Fibroblast of villous mesenchyme (primary cell): ENCODE measurements at regions not wholly inside any gene's neighbourhood (a gene's known extent, or its start where the extent isn't known, plus 50 kb on each side); places are given as distances from the start of the nearest gene placed in this dataset.

Experiments used
- DNase-seq: peaks from one replicate; pipeline ENCODE4 v3.0.0-alpha.2; 2010; ENCODE audit warnings: low read depth
- H3K4me3 ChIP-seq: 2 replicates; pipeline ENCODE4 v1.5.1; 2011; ENCODE audit warnings: low read depth, mild to moderate bottlenecking, low read length
- CTCF ChIP-seq: IDR thresholded peaks from 2 replicates; pipeline ENCODE4 v1.5.1; 2012; ENCODE audit warnings: low read depth, mild to moderate bottlenecking, low read length; ENCODE audit not compliant: insufficient read depth

GRCh38 chr4:16439768-16440167 lies 213.5 kb upstream of the TAPT1 start:
- TF ChIP-seq CTCF, result no peak
- no peak for DNase-seq
- no peak overlapping the region for H3K4me3 ChIP-seq

- no peak overlapping the region for H3K4me3 ChIP-seq
- TF ChIP-seq CTCF, result no peak
- DNase-seq, result no peak
Observed at GRCh38 chr4:16438986-16439385, 212.7 kb upstream of the TAPT1 start.

- DNase-seq, result no peak
- no peak for TF ChIP-seq CTCF
- H3K4me3 ChIP-seq, result no peak overlapping the region
Observed at GRCh38 chr4:16437836-16438235, 211.6 kb upstream of the TAPT1 start.

- no peak for DNase-seq
- H3K4me3 ChIP-seq, result no peak overlapping the region
- no peak for TF ChIP-seq CTCF
Observed at GRCh38 chr4:16431866-16432265, 205.6 kb upstream of the TAPT1 start.

- DNase-seq, result peak; percentile 12
- H3K4me3 ChIP-seq, result no peak overlapping the region
- no peak for TF ChIP-seq CTCF
Observed at GRCh38 chr4:16418814-16419213, 192.5 kb upstream of the TAPT1 start.

GRCh38 chr4:16417198-16417597 lies 190.9 kb upstream of the TAPT1 start:
- DNase-seq, result no peak
- TF ChIP-seq CTCF, result no peak
- no peak overlapping the region for H3K4me3 ChIP-seq

GRCh38 chr4:16416601-16417000 lies 190.3 kb upstream of the TAPT1 start:
- no peak for TF ChIP-seq CTCF
- H3K4me3 ChIP-seq, result no peak overlapping the region
- DNase-seq, result no peak
